Astrocyte of the spinal cord (primary cell): ENCODE measurements at regions not wholly inside any gene's neighbourhood (a gene's known extent, or its start where the extent isn't known, plus 50 kb on each side); places are given as distances from the start of the nearest gene placed in this dataset.

Experiments
- DNase-seq: peaks from one replicate; pipeline ENCODE4 v3.0.0; 2011; ENCODE audit warnings: low read depth, low spot score
- H3K4me3 ChIP-seq: 2 replicates; pipeline ENCODE4 v1.5.1; 2011; ENCODE audit warnings: low read depth, mild to moderate bottlenecking, low read length, moderate library complexity
- in situ Hi-C: cut with HindIII; loops from 2 replicates; pipeline ENCODE4 v1.10.0; 2017; ENCODE audit warnings: low sequenced_read_pairs
- TF ChIP-seq, protein P1 (sequence below): IDR thresholded peaks from 2 replicates; pipeline ENCODE4 v1.5.1; 2012; ENCODE audit warnings: low read depth, mild to moderate bottlenecking, low read length, inconsistent platforms

DNA sequence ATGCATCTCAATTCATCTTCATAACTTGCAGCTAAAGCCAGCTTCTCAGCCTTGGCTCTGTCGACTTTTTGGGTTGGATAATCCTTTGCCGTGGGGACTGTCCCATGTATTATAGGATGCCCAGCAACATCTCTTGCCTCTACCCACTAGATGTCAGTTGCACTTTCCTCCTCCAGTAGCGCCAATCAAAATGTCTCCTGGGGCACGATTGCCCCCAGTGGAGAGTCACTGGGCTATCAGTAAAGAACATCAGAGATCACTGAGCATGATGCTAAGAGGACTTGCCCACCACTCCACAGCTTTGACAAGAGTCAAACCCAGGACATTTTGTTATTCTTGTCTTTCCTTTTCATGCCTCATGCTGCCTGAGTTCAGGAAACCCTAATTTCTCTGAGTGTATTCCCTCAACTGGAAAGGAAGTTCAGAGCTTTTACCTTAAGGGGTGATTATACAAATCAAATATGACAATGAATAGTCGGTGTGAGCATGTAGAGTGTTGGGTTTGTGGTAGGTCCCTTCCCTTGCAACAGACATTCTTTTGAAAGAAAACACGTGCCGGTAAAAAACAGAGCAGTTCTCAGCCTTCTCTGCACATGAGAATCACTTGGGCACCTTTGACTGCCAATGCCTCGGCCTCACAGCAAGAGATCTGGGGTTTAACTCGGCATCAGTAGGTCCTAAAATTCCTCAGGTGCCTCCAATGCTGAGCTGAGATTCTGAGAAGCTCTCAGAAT is 980.6 kb downstream of the VRK1 start:
- in situ Hi-C loops: no loop called here
- no peak for DNase-seq
- no peak overlapping the region for H3K4me3 ChIP-seq
- TF ChIP-seq, protein P1, sequence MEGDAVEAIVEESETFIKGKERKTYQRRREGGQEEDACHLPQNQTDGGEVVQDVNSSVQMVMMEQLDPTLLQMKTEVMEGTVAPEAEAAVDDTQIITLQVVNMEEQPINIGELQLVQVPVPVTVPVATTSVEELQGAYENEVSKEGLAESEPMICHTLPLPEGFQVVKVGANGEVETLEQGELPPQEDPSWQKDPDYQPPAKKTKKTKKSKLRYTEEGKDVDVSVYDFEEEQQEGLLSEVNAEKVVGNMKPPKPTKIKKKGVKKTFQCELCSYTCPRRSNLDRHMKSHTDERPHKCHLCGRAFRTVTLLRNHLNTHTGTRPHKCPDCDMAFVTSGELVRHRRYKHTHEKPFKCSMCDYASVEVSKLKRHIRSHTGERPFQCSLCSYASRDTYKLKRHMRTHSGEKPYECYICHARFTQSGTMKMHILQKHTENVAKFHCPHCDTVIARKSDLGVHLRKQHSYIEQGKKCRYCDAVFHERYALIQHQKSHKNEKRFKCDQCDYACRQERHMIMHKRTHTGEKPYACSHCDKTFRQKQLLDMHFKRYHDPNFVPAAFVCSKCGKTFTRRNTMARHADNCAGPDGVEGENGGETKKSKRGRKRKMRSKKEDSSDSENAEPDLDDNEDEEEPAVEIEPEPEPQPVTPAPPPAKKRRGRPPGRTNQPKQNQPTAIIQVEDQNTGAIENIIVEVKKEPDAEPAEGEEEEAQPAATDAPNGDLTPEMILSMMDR: no peak

DNA sequence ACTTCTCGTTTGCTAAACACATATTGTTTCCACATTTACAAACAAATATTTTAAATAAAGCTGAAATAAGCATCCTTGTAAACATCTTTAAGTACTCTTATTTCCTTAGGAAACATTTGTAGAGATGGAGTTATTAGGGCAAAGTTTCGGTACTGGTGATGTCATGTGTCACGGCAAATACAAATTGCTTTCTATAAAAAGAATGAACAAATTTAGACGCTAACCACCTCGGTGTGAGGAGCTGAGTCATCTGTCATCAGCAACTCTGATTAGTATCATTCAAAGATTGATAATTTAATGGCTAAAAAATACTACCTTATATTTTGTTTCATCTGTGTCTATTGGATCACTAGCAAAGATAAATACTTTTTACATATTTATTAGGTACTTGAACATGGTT is 982.0 kb downstream of the VRK1 start:
- in situ Hi-C loops: no loop called here
- no peak for DNase-seq
- TF ChIP-seq, protein P1: no peak
- no peak overlapping the region for H3K4me3 ChIP-seq

- DNase-seq: no peak
- in situ Hi-C loops: no loop called here
- TF ChIP-seq, protein P1: no peak
- H3K4me3 ChIP-seq: no peak overlapping the region
These were observed 983.6 kb downstream of the VRK1 start for GRCh38 chr14:97780804-97781203.

DNA sequence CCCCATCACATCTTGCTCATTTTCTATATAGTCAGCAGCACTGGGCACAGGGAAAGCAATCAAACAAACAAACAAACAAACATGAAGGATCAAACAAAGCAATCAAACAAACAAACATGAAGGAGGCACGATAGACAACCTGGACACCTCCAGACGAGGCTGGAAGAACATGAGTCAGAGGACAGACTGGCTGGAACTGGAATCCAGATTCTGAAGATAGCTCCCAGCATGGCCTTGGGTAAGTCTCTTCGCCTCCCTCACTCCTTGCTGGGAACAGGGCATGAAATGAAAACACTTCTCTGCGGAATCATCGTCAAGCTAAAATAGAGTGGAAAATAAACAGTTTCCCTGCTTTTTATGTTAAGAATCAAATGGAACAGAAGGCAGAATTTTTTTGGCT is 984.8 kb downstream of the VRK1 start:
- H3K4me3 ChIP-seq: no peak overlapping the region
- in situ Hi-C loops: no loop called here
- TF ChIP-seq, protein P1: no peak
- DNase-seq: no peak

DNA sequence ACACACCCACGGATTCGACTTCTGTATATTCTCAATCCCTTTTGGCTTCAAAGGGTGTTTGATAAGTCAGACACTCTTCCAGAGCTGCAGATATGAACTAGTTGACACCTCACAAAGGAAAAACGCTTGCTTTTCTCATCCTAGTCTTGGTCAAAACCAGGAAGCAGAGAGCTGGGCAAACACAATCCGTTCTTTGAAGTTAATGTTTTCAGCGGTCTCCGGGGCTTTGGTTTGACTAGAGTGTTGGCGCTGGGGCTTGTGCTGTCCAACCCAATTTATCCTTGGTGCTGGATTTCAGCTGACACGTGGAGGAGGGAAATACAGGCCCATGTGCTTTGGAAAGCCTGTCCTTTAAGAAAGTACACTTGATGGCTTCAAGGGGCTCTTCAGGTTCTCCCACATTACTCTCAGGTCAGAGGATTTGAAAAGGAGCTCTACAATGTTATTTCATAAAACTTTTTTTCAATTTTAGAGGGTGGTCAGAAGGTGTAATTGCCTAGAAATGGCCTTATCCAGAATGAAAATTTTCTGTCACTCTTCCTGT is 985.8 kb downstream of the VRK1 start:
- H3K4me3 ChIP-seq: no peak overlapping the region
- in situ Hi-C loops: no loop called here
- TF ChIP-seq, protein P1: no peak
- DNase-seq: no peak

GRCh38 chr14:97785495-97785894 is 988.3 kb downstream of the VRK1 start:
- no peak for DNase-seq
- TF ChIP-seq, protein P1: no peak
- in situ Hi-C loops: no loop called here
- H3K4me3 ChIP-seq: no peak overlapping the region

DNA sequence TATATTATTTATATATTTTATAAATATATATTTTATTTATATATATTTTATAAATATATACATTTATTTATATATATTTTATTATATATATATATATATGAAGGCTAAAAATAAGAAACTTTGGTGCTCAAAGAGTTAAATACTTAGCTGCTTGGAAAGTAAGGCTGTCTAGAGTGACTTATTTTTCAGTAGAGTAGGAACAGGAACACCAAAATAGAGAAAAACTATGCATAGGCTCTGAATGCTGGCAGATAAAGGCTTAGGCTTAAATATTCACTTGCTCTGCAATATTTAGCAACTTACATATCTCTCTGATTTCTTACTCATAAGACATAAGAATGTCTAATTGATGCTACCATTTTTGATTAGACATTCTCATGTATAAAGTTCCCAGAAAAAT is 991.2 kb downstream of the VRK1 start:
- TF ChIP-seq, protein P1: no peak
- DNase-seq: no peak
- H3K4me3 ChIP-seq: no peak overlapping the region
- in situ Hi-C loops: no loop called here
